Esophagus squamous epithelium (tissue), 5 donors: ENCODE measurements at regions not wholly inside any gene's neighbourhood (a gene's known extent, or its start where the extent isn't known, plus 50 kb on each side); places are given as distances from the start of the nearest gene placed in this dataset.
"Not testable (repeated sequence)": the region's sequence is repeated elsewhere in the genome, so short reads cannot be mapped to it uniquely, and the experiment has no call there.

Experiments
- DNase-seq: peaks from one replicate; lab custom pipeline; 2025; lab: John Stamatoyannopoulos, UW
- H3K27ac ChIP-seq, 4 donors: fragments of 200-600 bp; sonication (generic); one replicate each; pipeline ENCODE4 v1.5.1; 2016 to 2019; ENCODE audit warnings: mild to moderate bottlenecking in 1 of 4
- H3K27me3 ChIP-seq, 4 donors: fragments of 200-600 bp; sonication (generic); 1 replicate in 3 of 4; 2 replicates in 1 of 4; pipeline versions ENCODE4 v1.5.1 to v1.6.0; 2017 to 2021; ENCODE audit warnings: antibody characterized with exemption in 1 of 4
- H3K36me3 ChIP-seq, 3 donors: fragments of 200-600 bp; sonication (generic); one replicate each; pipeline ENCODE4 v1.5.1; 2016 to 2019
- H3K4me1 ChIP-seq, 3 donors: fragments of 200-600 bp; sonication (generic); one replicate each; pipeline ENCODE4 v1.5.1; 2017 to 2019
- H3K4me3 ChIP-seq, 4 donors: fragments of 200-600 bp; sonication (generic); 1 replicate in 3 of 4; 2 replicates in 1 of 4; pipeline ENCODE4 v1.5.1; 2016 to 2019; ENCODE audit warnings: mild to moderate bottlenecking in 2 of 4, moderate library complexity in 1 of 4
- H3K9me3 ChIP-seq, 3 donors: fragments of 200-600 bp; sonication (generic); one replicate each; pipeline ENCODE4 v1.5.1; 2016 to 2019
- POLR2A ChIP-seq, 4 donors: fragments of 450-650 bp; IDR thresholded peaks; one replicate each; pipeline ENCODE4 v1.6.1; 2017; ENCODE audit warnings: antibody characterized with exemption in 4 of 4, mild to moderate bottlenecking in 4 of 4, moderate library complexity in 3 of 4
- WGBS, 2 donors: methylation state at CpG; one replicate each; pipeline ENCODE4 v1.1.5; 2018; 5-methylcytosine and 5-hydroxymethylcytosine counted together
- intact Hi-C: fragments of 100-400 bp; cut with DNase I; formaldehyde crosslinking; loops from one replicate; pipeline ENCODE4 v1.15.0; 2022
- TF ChIP-seq, protein P1 (sequence below), 6 experiments: fragments of 450-650 bp in 4 of 6; fragments of 200-600 bp in 2 of 6; sonication (generic) in 2 of 6; IDR thresholded peaks; one replicate each; pipeline ENCODE4 v1.5.1; 2016 to 2019; ENCODE audit warnings: antibody characterized with exemption in 6 of 6, mild to moderate bottlenecking in 4 of 6, moderate library complexity in 4 of 6
- donor health status: DM: yes; HTN: yes; CAD: no.

DNA sequence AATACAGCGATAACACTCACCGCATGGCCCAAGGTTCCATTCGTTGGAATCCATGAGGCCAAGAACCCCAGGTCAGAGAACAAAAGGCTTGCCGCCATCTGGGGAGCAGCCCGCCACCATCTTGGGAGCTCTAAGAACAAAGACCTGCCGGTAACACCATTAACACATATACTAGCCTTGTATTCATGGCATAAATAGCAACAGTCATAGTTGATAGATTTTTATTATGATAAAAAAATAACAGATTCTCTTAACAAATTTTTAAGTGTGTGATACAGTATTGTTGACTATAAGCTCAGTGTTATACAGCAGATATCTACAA lies 309.4 kb downstream of the GLUD2 start:
- Histone ChIP-seq H3K27me3 (no peaks in the 10 kb centered on the region), H3K4me1 (no peaks in the 10 kb centered on the region), H3K4me3 (no peak overlapping the region), H3K9me3 (no peaks in the 10 kb centered on the region), H3K36me3 (no peaks in the 10 kb centered on the region), H3K27ac (no peak overlapping the region)
- intact Hi-C loops: no loop called here
- no peak for TF ChIP-seq POLR2A (IDR thresholded peaks at IDR 0.05)
- TF ChIP-seq, protein P1, sequence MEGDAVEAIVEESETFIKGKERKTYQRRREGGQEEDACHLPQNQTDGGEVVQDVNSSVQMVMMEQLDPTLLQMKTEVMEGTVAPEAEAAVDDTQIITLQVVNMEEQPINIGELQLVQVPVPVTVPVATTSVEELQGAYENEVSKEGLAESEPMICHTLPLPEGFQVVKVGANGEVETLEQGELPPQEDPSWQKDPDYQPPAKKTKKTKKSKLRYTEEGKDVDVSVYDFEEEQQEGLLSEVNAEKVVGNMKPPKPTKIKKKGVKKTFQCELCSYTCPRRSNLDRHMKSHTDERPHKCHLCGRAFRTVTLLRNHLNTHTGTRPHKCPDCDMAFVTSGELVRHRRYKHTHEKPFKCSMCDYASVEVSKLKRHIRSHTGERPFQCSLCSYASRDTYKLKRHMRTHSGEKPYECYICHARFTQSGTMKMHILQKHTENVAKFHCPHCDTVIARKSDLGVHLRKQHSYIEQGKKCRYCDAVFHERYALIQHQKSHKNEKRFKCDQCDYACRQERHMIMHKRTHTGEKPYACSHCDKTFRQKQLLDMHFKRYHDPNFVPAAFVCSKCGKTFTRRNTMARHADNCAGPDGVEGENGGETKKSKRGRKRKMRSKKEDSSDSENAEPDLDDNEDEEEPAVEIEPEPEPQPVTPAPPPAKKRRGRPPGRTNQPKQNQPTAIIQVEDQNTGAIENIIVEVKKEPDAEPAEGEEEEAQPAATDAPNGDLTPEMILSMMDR (IDR thresholded peaks at IDR 0.05): no peak
- no peak for DNase-seq
- 86 to 93% methylated on average over 5 to 6 of the region's 6 CpGs for WGBS, 2 donors

DNA sequence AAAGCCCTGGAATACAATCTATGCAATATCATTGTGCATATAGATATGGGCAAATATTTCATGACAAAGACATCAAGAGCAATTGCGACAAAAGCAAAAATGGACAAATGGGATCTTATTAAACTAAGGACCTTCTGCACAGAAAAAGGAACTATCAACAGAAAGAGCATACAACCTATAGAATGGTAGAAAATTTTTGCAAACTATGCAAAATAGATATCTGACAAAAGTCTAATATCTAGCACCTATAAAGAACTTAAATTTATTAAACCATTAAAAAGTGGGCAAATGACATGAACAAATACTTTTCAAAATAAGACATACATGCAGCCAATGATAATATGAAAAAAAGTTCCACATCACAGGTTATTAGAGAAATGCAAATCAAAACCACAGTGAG lies 312.9 kb downstream of the GLUD2 start:
- intact Hi-C loops: no loop called here
- no peaks in the 10 kb centered on the region for H3K27me3 ChIP-seq
- no peaks in the 10 kb centered on the region for H3K9me3 ChIP-seq
- TF ChIP-seq, protein P1 (IDR thresholded peaks at IDR 0.05): no peak
- no peak for TF ChIP-seq POLR2A (IDR thresholded peaks at IDR 0.05)
- DNase-seq: no peak
- 80 to 100% methylated on average over 1 of the region's 1 CpG for WGBS, 2 donors
- H3K4me1 ChIP-seq: no peaks in the 10 kb centered on the region
- no peak overlapping the region for H3K4me3 ChIP-seq
- no peaks in the 10 kb centered on the region for H3K36me3 ChIP-seq
- H3K27ac ChIP-seq: no peak overlapping the region

DNA sequence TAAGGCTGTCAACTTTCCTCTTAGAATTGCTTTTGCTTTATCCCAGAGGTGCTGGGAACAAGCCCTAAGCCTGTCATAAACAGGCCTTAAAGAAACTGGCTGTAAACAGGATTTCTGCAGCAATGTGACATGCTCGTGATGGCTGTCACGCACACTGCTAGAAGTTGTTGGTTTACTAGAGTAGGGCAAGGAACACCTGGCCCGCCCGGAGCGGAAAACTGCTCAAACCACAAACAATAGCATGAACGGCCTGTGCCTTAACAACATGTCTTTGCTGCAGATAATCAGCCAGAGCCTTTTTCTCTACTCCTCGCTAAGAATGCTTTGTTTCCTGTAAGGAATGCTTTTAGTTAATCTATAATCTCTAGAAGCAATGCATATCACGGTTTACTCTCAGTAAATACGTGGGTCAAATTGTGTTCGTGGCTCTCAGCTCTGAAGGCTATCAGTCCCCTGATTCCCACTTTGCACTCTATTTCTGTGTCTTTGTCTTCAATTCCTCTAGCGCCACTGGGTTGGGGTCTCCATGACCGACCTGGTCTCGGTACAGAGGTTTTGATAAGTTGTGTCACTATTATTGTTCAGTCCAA lies 318.3 kb downstream of the GLUD2 start:
- DNase-seq: no peak
- Histone ChIP-seq H3K9me3 (no peaks in the 10 kb centered on the region), H3K36me3 (no peaks in the 10 kb centered on the region), H3K4me1 (no peaks in the 10 kb centered on the region), H3K27me3 (no peaks in the 10 kb centered on the region), H3K27ac (no peak overlapping the region), H3K4me3 (no peak overlapping the region)
- WGBS, 2 donors: 58 to 62% methylated on average over 11 to 13 of the region's 13 CpGs
- TF ChIP-seq, protein P1 (IDR thresholded peaks at IDR 0.05): no peak
- TF ChIP-seq POLR2A (IDR thresholded peaks at IDR 0.05): no peak
- intact Hi-C loops: no loop called here

DNA sequence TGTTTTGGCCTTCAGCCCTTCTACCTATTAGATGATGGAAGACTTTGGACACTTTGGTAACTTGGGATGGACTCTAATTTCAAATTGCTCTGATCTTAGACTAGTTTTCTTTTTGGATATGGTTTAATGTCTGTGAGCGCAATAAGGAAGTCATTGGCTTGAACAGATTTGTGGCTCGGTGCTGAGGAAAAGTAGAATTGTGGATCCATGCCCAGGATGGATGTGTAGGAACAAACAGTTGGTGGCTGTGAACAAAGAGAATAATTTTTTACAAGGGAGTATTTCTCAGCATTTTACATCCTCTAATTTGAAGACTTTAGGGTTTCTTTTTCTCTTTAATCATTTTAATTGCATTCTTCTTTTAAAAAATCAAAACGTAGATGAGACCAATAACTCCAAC lies 327.1 kb downstream of the GLUD2 start:
- no peak for DNase-seq
- H3K27me3 ChIP-seq: no peaks in the 10 kb centered on the region
- WGBS, 2 donors: 65 to 79% methylated on average over 3 of the region's 3 CpGs
- intact Hi-C loops: no loop called here
- H3K27ac ChIP-seq: no peak overlapping the region
- no peak overlapping the region for H3K4me3 ChIP-seq
- H3K9me3 ChIP-seq: no peaks in the 10 kb centered on the region
- no peaks in the 10 kb centered on the region for H3K36me3 ChIP-seq
- no peaks in the 10 kb centered on the region for H3K4me1 ChIP-seq
- TF ChIP-seq, protein P1 (IDR thresholded peaks at IDR 0.05): no peak
- TF ChIP-seq POLR2A (IDR thresholded peaks at IDR 0.05): no peak

DNA sequence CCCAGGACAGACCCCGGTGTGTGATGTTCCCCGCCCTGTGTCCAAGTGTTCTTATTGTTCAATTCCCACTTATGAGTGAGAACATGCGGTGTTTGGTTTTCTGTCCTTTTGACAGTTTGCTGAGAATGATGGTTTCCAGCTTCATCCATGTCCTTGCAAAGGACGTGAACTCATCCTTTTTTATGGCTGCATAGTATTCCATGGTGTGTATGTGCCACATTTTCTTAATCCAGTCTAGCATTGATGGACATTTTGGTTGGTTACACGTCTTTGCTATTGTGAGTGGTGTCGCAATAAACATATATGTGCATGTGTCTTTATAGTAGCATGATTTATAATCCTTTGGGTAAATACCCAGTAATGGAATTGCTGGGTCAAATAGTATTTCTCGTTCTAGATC lies 334.5 kb downstream of the GLUD2 start:
- H3K4me3 ChIP-seq, H3K27ac ChIP-seq, DNase-seq, H3K36me3 ChIP-seq, intact Hi-C loops, H3K4me1 ChIP-seq, H3K9me3 ChIP-seq, H3K27me3 ChIP-seq: not testable (repeated sequence)
- 81 to 83% methylated on average over 4 to 7 of the region's 7 CpGs for WGBS, 2 donors
